ENCODE measurements at regions not wholly inside any gene's neighbourhood (a gene's known extent, or its start where the extent isn't known, plus 50 kb on each side); places are given as distances from the start of the nearest gene placed in this dataset.

DNA sequence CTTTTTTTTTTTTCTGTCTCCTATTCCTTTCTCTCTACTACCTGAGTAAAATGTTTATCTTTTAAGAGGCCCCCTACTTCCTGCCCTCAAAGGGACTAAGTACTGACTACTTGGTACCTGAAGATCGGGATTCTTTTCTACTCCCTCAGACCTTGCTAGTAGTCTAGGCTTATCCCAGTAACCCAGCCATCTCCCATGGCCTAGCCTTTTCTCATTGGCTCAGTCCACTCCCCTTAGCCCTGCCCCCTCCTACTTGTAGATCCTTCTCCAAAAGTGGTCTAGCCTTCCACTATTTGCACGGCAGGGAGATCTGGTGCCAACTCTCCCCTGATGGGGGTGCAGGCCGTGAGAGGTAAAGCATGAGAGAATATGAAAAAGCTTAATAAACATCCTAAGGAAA, 133.7 kb downstream of the RCN1 start (continued):
- TF ChIP-seq REST (IDR thresholded peaks at IDR 0.05; ENCODE audit: unreplicated experiment) (no peak), EZH2 (IDR thresholded peaks at IDR 0.05; ENCODE audit: low read depth, unreplicated experiment) (no peak), CREB1 (CRISPR knock-in tag; IDR thresholded peaks at IDR 0.05; ENCODE audit: low read depth) (no peak)
- TF ChIP-seq, protein P1, sequence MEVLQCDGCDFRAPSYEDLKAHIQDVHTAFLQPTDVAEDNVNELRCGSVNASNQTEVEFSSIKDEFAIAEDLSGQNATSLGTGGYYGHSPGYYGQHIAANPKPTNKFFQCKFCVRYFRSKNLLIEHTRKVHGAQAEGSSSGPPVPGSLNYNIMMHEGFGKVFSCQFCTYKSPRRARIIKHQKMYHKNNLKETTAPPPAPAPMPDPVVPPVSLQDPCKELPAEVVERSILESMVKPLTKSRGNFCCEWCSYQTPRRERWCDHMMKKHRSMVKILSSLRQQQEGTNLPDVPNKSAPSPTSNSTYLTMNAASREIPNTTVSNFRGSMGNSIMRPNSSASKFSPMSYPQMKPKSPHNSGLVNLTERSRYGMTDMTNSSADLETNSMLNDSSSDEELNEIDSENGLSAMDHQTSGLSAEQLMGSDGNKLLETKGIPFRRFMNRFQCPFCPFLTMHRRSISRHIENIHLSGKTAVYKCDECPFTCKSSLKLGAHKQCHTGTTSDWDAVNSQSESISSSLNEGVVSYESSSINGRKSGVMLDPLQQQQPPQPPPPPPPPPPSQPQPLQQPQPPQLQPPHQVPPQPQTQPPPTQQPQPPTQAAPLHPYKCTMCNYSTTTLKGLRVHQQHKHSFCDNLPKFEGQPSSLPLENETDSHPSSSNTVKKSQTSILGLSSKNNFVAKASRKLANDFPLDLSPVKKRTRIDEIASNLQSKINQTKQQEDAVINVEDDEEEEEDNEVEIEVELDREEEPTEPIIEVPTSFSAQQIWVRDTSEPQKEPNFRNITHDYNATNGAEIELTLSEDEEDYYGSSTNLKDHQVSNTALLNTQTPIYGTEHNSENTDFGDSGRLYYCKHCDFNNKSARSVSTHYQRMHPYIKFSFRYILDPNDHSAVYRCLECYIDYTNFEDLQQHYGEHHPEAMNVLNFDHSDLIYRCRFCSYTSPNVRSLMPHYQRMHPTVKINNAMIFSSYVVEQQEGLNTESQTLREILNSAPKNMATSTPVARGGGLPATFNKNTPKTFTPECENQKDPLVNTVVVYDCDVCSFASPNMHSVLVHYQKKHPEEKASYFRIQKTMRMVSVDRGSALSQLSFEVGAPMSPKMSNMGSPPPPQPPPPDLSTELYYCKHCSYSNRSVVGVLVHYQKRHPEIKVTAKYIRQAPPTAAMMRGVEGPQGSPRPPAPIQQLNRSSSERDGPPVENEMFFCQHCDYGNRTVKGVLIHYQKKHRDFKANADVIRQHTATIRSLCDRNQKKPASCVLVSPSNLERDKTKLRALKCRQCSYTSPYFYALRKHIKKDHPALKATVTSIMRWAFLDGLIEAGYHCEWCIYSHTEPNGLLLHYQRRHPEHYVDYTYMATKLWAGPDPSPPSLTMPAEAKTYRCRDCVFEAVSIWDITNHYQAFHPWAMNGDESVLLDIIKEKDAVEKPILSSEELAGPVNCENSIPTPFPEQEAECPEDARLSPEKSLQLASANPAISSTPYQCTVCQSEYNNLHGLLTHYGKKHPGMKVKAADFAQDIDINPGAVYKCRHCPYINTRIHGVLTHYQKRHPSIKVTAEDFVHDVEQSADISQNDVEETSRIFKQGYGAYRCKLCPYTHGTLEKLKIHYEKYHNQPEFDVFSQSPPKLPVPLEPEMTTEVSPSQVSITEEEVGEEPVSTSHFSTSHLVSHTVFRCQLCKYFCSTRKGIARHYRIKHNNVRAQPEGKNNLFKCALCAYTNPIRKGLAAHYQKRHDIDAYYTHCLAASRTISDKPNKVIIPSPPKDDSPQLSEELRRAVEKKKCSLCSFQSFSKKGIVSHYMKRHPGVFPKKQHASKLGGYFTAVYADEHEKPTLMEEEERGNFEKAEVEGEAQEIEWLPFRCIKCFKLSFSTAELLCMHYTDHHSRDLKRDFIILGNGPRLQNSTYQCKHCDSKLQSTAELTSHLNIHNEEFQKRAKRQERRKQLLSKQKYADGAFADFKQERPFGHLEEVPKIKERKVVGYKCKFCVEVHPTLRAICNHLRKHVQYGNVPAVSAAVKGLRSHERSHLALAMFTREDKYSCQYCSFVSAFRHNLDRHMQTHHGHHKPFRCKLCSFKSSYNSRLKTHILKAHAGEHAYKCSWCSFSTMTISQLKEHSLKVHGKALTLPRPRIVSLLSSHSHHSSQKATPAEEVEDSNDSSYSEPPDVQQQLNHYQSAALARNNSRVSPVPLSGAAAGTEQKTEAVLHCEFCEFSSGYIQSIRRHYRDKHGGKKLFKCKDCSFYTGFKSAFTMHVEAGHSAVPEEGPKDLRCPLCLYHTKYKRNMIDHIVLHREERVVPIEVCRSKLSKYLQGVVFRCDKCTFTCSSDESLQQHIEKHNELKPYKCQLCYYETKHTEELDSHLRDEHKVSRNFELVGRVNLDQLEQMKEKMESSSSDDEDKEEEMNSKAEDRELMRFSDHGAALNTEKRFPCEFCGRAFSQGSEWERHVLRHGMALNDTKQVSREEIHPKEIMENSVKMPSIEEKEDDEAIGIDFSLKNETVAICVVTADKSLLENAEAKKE (CRISPR knock-in tag; IDR thresholded peaks at IDR 0.05), result no peak

DNA sequence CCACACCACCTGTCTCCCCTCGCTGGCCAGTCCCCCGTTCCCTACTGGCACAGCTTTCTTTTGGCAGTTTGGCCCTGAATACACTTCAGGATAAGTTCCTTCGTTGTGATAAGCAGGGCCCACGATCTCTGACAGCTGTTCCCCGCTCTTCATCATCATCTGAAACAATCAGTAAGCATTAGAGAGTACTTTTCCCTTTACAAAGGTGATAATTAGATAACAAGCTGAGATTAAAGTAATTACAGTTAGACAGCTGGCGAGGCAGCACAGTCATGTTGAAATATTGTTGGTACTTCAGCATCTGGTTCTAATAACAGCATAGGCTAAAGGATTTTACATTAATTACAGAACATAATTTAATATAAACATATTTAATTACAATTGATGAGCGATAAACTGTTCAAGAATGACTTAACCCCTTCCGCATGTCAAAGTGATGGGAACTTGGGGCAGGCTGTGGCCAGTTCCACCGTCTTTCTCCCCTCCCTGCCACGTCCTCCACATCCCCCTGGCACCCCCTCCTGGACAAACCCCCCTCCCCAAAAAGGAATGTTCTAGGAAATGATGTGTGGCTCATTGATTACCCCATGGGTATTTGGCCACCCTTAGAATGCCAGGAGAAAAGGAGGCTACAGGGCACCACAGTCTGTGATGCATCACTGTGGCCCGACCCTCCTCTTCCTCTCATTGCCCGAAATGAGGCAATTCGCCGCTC, 134.9 kb downstream of the RCN1 start:
- Mint-ChIP-seq H3K4me1 (peaks cover 4% of the 10 kb centered on the region; the same call in 1 of the 3 replicates), H3K36me3 (ENCODE audit: low read depth) (no peaks in the 10 kb centered on the region), H3K9me3 (no peaks in the 10 kb centered on the region), H3K4me3 (no peak overlapping the region), H3K27ac (no peak overlapping the region), H3K27me3 (ENCODE audit: insufficient read depth, low read depth, poor library complexity) (no peaks in the 10 kb centered on the region)
- Histone ChIP-seq H4K20me1 (replicated peaks; ENCODE audit: insufficient read depth) (no peaks in the 10 kb centered on the region), H3K4me1 (ENCODE audit: insufficient read depth) (no peaks in the 10 kb centered on the region), H3K4me2 (no peak overlapping the region), H3F3A (replicated peaks; ENCODE audit: low read depth) (no peaks in the 10 kb centered on the region), H3K27me3 (ENCODE audit: insufficient read depth) (no peaks in the 10 kb centered on the region), H3K79me2 (replicated peaks; ENCODE audit: insufficient read depth) (no peaks in the 10 kb centered on the region), H3K27ac (ENCODE audit: low read depth) (no peak overlapping the region), H3K36me3 (ENCODE audit: insufficient read depth) (no peaks in the 10 kb centered on the region), H2AFZ (no peak overlapping the region), H3K9me2 (ENCODE audit: insufficient read depth) (no peaks in the 10 kb centered on the region; the same call in 1 of the 2 replicates), H3K4me3 (no peak overlapping the region)
- ATAC-seq (no peak), DNase-seq (ENCODE audit: low spot score) (no peak)
- TF ChIP-seq REST (IDR thresholded peaks at IDR 0.05; ENCODE audit: unreplicated experiment) (no peak), POLR2AphosphoS5 (IDR thresholded peaks at IDR 0.05; ENCODE audit: low read depth) (no peak), CREB1 (CRISPR knock-in tag; IDR thresholded peaks at IDR 0.05; ENCODE audit: low read depth) (no peak), ZNF331 (CRISPR knock-in tag; IDR thresholded peaks at IDR 0.05; ENCODE audit: low read depth) (no peak), JUNB (IDR thresholded peaks at IDR 0.05; ENCODE audit: unreplicated experiment) (no peak), ZNF114 (CRISPR knock-in tag; IDR thresholded peaks at IDR 0.05) (no peak)

All from GM23338 (cell line).